T-helper 1 cell treated with Interleukin-12 subunit alpha and Interleukin-12 subunit beta and Interleukin-4 antibody, amounts not matched to agents 30 μg/mL and 1 μg/mL, for 36 hours (primary cell): ENCODE measurements at regions not wholly inside any gene's neighbourhood (a gene's known extent, or its start where the extent isn't known, plus 50 kb on each side); places are given as distances from the start of the nearest gene placed in this dataset.
A peak's percentile ranks its signal among the peaks of the same experiment; 100 is the strongest.

Experiments used
- H3K27ac Mint-ChIP-seq: one replicate; pipeline ENCODE4 v1.8.0; 2021; ENCODE audit warnings: mild to moderate bottlenecking, mixed read lengths
- H3K27me3 Mint-ChIP-seq: one replicate; pipeline ENCODE4 v1.8.0; 2021; ENCODE audit warnings: low read depth, mixed read lengths
- H3K36me3 Mint-ChIP-seq: one replicate; pipeline ENCODE4 v1.8.0; 2021; ENCODE audit warnings: low read depth, mixed read lengths
- H3K4me1 Mint-ChIP-seq: one replicate; pipeline ENCODE4 v1.8.0; 2021; ENCODE audit warnings: low read depth, mixed read lengths
- H3K4me3 Mint-ChIP-seq: one replicate; pipeline ENCODE4 v1.8.0; 2021; ENCODE audit warnings: mild to moderate bottlenecking, moderate library complexity, mixed read lengths
- H3K9me3 Mint-ChIP-seq: one replicate; pipeline ENCODE4 v1.8.0; 2021; ENCODE audit warnings: mixed read lengths

DNA sequence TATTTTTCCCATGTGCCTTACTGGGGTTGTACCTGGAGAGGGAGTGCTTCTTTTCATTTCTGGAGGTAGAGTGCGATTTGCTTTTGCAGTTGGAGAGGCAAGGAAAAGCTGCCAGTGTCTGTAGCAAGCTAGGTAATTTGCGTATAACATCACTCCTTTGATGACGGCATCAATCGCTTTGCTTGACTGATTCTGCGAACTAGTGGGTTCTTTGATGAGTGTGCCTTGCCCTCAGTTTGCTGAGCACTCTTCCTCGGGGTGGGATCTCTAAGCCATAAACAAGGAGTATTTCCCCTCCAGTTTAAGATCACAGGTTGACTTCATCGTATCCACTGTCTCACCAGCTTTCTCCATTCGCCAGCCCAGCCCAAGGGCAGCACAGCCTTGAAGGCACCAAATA, 344.5 kb downstream of the KCNRG start:
- Mint-ChIP-seq H3K27ac (no peak overlapping the region), H3K4me1 (peaks cover 21% of the 10 kb centered on the region), H3K27me3 (peaks cover 30% of the 10 kb centered on the region), H3K4me3 (no peak overlapping the region), H3K9me3 (no peaks in the 10 kb centered on the region), H3K36me3 (no peaks in the 10 kb centered on the region)

DNA sequence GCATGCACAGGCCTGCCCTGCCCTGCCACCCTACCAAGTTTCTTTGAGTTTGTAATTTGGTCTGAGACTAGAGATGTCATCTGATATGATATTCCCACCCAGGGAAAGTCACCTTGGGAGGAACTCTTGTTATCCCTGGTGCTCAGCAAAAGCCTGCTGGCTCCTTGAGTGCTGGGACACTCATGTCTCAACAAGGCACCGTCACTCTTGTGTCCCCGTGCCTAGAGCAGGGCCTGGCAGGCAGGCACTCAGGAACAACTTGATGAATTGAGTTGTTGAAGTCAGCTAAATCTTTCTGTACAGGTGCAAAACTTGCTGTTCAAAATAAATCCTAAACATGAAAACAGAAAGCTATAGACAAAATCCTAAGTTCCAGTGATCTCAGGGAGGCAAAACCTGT, 345.4 kb downstream of the KCNRG start:
- peaks cover 33% of the 10 kb centered on the region for H3K27me3 Mint-ChIP-seq
- no peak overlapping the region for H3K4me3 Mint-ChIP-seq
- no peaks in the 10 kb centered on the region for H3K9me3 Mint-ChIP-seq
- peak overlapping the region; percentile 9 for H3K27ac Mint-ChIP-seq
- peaks cover 29% of the 10 kb centered on the region for H3K4me1 Mint-ChIP-seq
- no peaks in the 10 kb centered on the region for H3K36me3 Mint-ChIP-seq

DNA sequence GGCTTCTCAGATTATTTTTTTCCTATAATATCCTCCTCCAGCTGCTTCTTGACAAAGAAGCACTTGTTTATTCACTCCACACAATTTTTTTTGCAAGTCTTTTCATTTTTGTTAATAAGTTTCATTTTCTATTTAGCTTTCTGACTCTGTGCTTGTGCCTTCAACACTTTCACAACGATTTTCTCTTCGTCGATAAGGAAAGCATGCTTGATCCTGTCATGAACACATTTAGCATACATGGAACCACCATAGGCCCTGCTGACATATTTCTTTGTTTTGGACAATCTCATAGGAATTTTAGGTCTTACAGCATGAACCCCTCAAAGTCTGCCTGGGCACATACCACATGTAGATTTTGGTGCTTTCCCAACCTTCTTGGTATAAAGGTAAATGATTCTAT, 346.0 kb downstream of the KCNRG start:
- peak overlapping the region; percentile 36 for H3K4me3 Mint-ChIP-seq
- H3K27ac Mint-ChIP-seq: peak overlapping the region; percentile 9
- no peaks in the 10 kb centered on the region for H3K9me3 Mint-ChIP-seq
- H3K36me3 Mint-ChIP-seq: no peaks in the 10 kb centered on the region
- H3K4me1 Mint-ChIP-seq: peaks cover 36% of the 10 kb centered on the region
- peaks cover 33% of the 10 kb centered on the region for H3K27me3 Mint-ChIP-seq

DNA sequence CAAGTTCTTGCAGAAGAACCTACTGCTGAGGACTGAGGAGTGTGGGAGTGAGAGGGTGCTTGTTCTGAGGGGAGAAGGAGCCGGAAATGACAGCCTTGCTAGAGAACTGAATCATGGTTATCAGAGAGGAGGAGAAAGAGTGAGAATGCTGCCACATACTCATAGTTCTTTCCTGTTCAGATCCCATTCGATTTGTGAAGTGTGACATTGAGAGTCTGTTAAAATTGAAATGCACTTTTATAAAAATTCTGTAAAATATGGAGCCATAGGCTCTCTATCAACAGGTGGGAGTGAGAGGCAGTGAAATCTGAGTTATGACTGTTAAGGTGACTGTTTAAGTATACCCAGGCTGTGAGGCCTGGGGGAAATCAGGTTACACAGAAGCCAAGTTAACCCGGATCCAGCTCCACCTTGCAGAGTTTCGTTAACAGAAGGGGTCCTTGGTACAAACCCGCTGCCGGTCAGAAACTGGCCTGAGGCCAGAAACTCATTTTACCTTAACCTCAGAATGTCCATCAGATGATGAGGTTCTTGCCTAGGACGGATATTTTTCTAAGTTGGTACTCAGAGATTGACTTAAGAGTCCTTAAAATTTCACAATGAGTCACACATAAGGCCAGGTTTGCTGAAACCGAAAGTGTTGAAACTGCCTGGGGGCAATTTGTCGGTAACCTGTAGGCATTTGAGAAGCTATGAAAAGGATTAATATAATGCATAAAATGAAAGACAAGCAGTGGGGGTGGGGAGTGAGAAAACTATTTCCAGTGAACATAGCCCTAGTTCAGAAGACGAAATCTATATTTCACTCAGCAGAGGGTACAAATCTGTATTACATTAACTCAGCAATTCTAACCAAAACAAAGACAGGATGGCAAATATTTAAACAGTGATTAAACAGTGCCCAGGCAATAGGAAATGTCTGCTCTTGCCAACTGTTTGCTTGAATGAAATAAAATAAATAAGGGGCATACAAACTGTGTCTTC, 350.5 kb downstream of the KCNRG start:
- H3K27me3 Mint-ChIP-seq: peaks cover 62% of the 10 kb centered on the region
- H3K4me1 Mint-ChIP-seq: peaks cover 36% of the 10 kb centered on the region

DNA sequence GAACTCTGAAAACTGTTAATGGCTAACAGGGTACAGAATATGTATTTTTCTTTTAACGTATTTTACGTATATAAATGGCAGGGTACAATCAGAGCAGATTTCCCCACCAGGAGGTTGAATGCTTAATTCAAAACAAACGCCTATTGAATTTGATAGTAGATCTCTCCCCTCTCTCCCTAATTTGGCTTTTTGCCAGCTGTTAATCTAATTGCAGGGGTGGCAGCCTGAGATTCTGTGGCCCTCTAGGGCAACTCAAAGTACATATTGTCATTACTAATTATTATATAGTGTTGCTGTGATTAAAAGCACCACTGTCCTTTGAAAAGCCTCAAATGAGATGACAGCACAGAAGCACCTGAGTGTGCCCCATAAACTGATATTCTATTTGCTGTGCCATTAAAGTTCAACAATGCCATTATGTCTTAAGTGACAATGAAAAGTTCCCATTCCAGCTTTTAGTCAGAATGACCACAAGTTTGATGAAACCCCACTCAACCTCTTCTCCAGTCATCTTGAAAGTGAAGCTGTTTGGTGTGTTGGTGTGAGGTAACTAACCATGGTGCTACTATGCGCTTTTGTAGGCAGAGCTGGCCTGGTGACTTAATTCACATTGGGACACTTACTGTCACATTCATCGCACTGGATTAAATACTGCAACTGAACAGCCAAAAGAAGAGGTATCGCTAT, 351.4 kb downstream of the KCNRG start:
- Mint-ChIP-seq H3K4me3 (peak overlapping the region; percentile 57), H3K27ac (peak overlapping the region; percentile 81), H3K36me3 (peaks cover 2% of the 10 kb centered on the region), H3K9me3 (no peaks in the 10 kb centered on the region), H3K27me3 (peaks cover 68% of the 10 kb centered on the region), H3K4me1 (peaks cover 28% of the 10 kb centered on the region)

More for the DNA sequence above, 350.5 kb downstream of the KCNRG start:
- Mint-ChIP-seq H3K27ac (peak overlapping the region; percentile 80), H3K9me3 (no peaks in the 10 kb centered on the region), H3K36me3 (no peaks in the 10 kb centered on the region), H3K4me3 (peak overlapping the region; percentile 70)

DNA sequence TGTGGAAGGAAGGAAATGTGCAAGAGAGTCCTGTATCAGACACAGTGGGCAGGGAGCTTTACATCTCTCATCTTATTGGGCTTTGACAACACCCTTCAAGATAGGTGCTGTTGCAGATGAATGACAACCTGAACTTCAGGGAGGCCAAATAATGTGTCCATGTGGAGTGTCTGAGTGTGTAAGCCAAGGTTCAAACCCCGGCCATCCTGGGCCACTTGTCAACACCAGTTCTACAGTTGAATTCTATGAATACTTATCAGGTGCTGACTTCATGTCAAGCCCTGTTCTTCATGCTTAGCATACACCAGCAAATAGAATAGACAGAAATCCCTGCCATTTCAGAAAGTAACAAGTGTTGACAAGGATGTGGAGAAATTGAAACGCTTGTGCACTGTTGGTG, 354.4 kb downstream of the KCNRG start:
- Mint-ChIP-seq H3K36me3 (peaks cover 2% of the 10 kb centered on the region), H3K9me3 (no peaks in the 10 kb centered on the region), H3K4me1 (peaks cover 24% of the 10 kb centered on the region), H3K27me3 (peaks cover 73% of the 10 kb centered on the region), H3K27ac (no peak overlapping the region), H3K4me3 (no peak overlapping the region)

DNA sequence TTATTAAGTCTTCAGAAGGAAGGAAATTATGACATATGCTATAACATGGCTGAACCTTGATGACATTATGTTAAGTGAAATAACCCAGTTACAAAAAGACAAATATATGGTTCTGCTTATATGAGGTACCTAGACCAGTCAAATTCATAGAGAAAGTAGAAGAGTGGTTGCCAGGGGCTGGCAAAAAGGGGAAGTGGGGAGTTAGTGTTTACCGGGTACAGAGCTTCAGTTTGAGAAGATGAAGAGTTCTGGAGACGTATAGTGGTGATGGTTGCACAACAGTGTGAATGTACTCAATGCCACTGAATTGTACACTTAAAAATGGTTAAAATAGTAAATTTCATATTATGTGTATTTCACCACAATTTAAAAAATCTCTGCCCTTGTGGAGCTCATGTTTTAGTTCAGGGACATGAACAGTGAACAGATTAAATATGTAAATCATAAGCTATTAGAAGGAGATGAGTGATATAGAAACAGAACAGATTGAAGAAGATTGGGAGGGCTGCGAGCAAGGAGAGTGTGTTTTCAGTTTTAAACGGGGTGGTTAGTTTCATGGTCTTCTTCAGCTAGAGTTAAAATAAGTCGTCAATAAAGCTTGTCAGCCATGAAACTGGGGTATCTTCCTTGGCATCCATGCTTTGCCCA, 355.2 kb downstream of the KCNRG start:
- H3K9me3 Mint-ChIP-seq: no peaks in the 10 kb centered on the region
- H3K27me3 Mint-ChIP-seq: peaks cover 67% of the 10 kb centered on the region
- H3K27ac Mint-ChIP-seq: no peak overlapping the region
- peaks cover 2% of the 10 kb centered on the region for H3K36me3 Mint-ChIP-seq
- peaks cover 17% of the 10 kb centered on the region for H3K4me1 Mint-ChIP-seq
- no peak overlapping the region for H3K4me3 Mint-ChIP-seq

DNA sequence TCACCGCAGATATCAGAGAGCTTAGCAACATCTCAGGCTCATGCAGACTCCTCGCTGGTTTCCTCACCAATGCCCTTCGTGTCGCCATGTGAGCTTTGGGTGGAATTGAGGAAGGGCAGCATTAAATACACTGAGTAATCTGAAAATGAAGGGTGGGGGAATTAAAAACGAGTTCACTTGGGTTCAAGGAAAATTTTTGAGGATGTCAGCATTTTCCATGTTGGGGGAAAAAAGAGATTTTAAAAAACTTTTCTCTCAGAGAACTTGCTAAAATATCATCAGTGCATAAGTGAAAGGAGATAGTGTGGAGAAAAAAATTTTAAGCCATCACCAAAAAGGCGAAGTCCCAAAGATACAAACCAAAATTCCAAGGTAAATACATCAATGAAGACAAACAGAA, 359.3 kb downstream of the KCNRG start:
- H3K9me3 Mint-ChIP-seq: no peaks in the 10 kb centered on the region
- no peak overlapping the region for H3K4me3 Mint-ChIP-seq
- no peaks in the 10 kb centered on the region for H3K4me1 Mint-ChIP-seq
- no peak overlapping the region for H3K27ac Mint-ChIP-seq
- H3K27me3 Mint-ChIP-seq: peaks cover 75% of the 10 kb centered on the region
- H3K36me3 Mint-ChIP-seq: peaks cover 2% of the 10 kb centered on the region

DNA sequence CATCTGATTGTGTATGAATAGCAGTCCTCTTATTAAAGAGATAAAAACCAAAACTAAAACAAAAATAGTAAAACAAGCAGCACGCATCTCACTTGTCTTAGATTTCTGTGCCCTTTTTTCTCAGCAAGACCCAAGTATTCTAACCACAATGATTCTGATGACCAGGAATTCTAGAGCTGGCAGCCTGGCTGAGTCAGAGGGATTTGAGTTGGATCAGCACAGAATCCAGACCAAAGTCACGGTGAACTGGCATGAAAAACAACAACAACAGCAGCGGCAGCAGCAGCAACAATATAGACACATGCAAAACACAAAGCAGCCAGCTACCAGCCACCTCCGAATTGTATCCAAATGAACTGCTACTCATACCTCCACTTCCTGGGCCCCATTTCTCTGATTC, 360.5 kb downstream of the KCNRG start:
- Mint-ChIP-seq H3K4me1 (no peaks in the 10 kb centered on the region), H3K27ac (no peak overlapping the region), H3K27me3 (peaks cover 63% of the 10 kb centered on the region), H3K36me3 (peaks cover 2% of the 10 kb centered on the region), H3K9me3 (peaks cover 10% of the 10 kb centered on the region), H3K4me3 (no peak overlapping the region)

DNA sequence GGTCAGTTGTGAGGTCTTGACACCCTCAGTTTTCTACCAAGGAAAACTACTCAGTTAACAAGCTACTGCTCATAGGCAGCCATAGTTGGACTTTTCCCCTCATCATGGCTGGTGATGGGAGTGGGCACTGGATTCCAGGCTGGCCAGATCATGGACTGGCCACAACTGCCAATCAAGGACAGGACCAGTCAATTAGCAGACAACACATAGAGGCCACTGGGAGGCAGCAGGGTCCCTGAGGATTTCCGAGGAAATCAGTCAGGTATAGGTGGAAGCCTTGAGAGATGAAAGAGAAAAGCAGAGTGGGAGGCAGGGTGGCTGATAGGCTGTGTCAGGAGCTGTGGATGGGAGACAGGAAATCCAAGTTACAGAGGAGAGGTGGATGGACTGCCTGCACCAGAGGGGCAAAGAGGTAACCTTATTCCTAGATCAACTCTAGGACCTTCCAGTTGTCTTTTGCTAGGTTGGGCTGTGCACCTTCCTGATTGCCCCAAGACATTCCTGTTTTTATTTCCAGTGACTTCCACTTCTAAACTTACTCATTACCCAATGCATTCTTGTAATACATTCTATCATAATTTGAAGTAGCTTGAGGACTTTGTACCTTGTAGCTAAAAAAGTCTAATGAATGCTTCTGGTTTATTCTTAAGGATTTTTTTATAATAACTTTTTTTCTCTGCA, 361.8 kb downstream of the KCNRG start:
- Mint-ChIP-seq H3K9me3 (peaks cover 19% of the 10 kb centered on the region), H3K4me1 (no peaks in the 10 kb centered on the region), H3K27ac (no peak overlapping the region), H3K27me3 (peaks cover 53% of the 10 kb centered on the region), H3K4me3 (no peak overlapping the region), H3K36me3 (peaks cover 2% of the 10 kb centered on the region)

DNA sequence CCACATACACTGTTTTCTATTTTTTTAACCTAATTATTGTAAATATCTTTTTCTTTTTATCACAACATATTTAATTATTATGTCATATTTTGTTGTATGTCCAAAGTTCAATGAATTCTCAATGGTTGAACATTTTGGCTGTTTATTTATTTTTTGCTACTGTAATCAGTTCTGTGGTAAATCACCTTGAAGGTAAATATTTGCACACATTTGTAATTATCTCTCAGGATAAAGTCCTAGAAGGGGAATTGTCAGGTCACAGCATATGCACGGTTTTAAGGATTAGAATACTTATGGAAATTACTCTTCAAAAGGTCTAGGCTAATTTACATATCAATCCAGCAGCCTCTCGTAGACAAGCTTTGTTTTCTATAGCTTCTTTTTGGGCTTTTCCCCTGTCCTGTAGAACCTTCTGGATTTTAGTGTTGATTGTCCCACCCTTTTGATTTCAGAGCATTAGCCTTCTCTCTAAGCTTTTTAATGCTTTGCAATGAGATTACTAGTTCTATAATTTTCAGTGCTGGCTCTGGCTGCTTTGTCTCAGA, 362.6 kb downstream of the KCNRG start:
- H3K36me3 Mint-ChIP-seq: peaks cover 2% of the 10 kb centered on the region

DNA sequence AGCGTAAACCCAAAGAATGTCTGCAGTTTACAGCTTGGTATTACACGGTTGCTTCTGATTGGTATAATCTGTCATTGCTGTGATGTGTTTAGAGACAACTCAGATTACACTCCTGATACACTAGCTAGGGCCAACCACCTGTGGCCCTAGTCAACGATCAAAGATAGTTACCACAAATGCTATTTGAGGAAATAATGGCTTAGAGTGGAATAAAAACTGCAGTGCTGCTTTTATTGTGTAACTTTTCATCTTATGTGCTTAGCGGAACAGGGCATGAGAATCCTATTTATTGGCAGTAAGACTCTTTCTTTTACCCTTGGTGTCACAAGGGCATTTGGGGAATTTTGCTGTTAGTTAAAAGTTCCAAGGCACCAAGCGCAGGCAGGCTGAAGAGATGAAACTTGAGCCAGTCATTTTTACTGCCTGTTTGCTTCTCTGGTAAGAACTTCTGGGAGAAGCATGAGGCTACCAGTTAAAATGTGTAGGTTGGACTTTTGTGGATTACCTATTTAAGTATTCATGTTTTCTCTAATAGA, 363.3 kb downstream of the KCNRG start:
- Mint-ChIP-seq H3K9me3 (peaks cover 24% of the 10 kb centered on the region), H3K27ac (no peak overlapping the region), H3K4me1 (no peaks in the 10 kb centered on the region), H3K27me3 (peaks cover 50% of the 10 kb centered on the region), H3K36me3 (peaks cover 2% of the 10 kb centered on the region), H3K4me3 (no peak overlapping the region)

More for the DNA sequence above, 362.6 kb downstream of the KCNRG start:
- Mint-ChIP-seq H3K4me1 (no peaks in the 10 kb centered on the region), H3K4me3 (no peak overlapping the region), H3K9me3 (peaks cover 24% of the 10 kb centered on the region), H3K27ac (no peak overlapping the region), H3K27me3 (peaks cover 53% of the 10 kb centered on the region)

DNA sequence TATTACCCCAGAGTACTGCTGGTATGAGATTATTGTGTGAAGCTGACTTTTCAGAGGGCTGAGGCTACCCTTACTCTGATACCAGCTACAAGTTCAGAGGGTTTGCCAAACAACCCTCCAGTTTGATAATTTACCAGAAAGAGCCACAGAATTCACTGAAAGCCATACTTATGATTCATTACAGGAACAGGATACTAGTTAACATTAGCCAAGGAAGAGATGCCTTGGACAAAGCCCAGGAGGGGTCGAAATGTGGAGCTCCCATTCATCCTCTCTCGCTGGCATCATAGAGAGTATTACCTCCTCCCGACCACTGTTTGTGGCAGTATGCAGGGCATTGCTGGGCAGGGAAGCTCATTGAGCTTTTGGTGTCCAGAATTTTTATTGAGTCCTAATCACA, 364.3 kb downstream of the KCNRG start:
- H3K9me3 Mint-ChIP-seq: peaks cover 24% of the 10 kb centered on the region
- peaks cover under 1% of the 10 kb centered on the region for H3K4me1 Mint-ChIP-seq
- H3K4me3 Mint-ChIP-seq: no peak overlapping the region
- peaks cover 42% of the 10 kb centered on the region for H3K27me3 Mint-ChIP-seq
- H3K36me3 Mint-ChIP-seq: peaks cover 2% of the 10 kb centered on the region
- no peak overlapping the region for H3K27ac Mint-ChIP-seq

DNA sequence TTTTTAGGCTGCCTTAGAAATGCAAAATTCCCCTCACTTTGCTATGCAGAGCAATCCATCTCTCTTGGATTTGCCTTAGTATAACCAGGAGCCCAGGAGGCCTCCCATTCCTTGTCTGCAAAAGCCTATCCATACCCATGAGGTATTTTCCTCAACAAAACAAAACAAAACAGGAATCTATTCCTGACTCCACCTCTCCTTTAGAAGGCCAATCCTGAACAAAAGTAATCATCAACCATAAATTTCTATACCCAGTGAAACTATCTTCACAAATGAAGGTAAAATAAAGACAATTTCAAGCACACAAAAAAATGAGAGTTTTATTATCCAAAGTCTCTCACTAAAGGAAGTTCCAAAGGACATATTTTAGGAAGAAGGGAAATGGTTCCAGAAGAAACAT, 365.7 kb downstream of the KCNRG start:
- H3K27me3 Mint-ChIP-seq: peaks cover 36% of the 10 kb centered on the region
- H3K27ac Mint-ChIP-seq: no peak overlapping the region
- H3K4me1 Mint-ChIP-seq: peaks cover 4% of the 10 kb centered on the region
- H3K36me3 Mint-ChIP-seq: peaks cover 2% of the 10 kb centered on the region
- no peak overlapping the region for H3K4me3 Mint-ChIP-seq
- peaks cover 24% of the 10 kb centered on the region for H3K9me3 Mint-ChIP-seq
